NCI-H187 (cell line): ENCODE measurements at regions not wholly inside any gene's neighbourhood (a gene's known extent, or its start where the extent isn't known, plus 50 kb on each side); places are given as distances from the start of the nearest gene placed in this dataset.
"Not testable (repeated sequence)": the region's sequence is repeated elsewhere in the genome, so short reads cannot be mapped to it uniquely, and the experiment has no call there.

Experiments
- DNase-seq, 2 experiments: peaks; one replicate each; lab custom pipeline; 2025; lab: John Stamatoyannopoulos, UW

DNA sequence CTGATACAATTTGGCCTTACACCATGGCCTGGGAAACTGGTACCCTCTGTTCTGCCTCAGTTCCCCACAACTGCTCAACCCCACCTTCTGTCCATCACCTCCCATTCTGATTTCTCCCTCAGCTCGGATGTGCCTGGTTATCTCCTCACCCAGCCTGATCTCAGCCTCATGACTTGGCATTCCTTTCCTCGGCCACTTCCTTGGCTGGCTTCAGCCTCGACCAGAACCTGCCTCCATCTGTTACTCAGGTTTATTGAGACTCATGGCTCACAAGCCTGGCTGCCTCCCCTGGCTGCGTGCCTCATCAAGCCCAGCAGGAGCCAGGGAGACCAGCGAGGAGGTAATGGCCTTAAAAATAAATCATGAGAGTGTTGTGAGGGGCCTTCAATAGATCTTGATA is 356.2 kb upstream of the SPRED2 start:
- DNase-seq: no peak

GRCh38 chr2:65786765-65787164 is 354.4 kb upstream of the SPRED2 start:
- DNase-seq: no peak

DNA sequence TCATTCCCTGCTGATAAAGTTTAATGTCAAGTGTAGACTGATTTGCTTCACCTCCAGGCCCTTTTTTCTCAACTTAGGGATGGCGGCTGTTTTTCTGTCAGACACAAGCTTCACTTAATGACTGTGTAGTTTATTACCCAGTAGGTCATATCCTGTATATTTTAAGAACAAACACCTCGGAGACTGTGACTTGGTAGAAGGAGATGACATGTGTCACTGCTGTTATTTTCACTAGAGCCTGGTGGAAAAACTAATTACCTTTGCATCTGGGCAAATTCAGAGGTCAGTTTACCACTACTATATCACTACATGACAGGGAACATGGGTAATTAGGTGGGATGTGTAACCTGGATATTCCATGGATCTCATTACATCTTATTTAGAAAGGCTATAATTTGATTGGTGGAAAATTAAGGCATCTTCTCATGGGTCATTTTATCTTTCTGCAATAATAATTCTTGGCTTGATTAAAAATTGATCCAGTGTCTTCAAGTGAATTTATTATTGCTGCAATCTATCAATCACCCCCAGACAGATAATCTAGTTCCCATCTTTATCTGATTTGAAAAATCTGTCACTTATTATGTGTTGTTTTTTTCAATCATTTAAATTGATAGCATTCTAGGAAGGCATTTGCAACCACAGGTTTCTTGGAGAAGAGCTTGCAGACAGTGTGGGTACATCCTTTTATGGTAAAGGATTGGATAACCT is 353.8 kb upstream of the SPRED2 start:
- no peak for DNase-seq

GRCh38 chr2:65782996-65783650 is 350.7 kb upstream of the SPRED2 start:
- no peak for DNase-seq

GRCh38 chr2:65782186-65782585 is 349.8 kb upstream of the SPRED2 start:
- DNase-seq: no peak

GRCh38 chr2:65781756-65782155 is 349.4 kb upstream of the SPRED2 start:
- DNase-seq: no peak

DNA sequence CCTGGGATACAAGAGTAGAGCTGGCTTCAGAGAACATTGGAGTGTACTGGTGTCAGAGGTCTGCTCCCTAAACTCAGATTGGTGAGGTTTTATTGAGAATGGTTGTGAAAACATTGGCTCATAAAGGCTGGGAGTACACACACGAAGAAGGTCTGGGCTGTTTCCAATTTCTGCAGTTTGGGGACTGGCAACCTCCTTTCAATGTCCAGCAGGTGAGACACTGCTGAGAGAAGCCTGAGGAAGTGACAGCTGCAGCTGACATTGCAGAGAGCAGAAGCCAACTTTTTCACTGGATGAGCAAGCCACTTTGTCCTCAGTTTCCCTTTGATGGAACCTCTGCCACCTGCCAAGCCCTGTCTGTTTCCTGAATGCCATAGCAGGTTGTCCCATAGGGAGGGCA is 346.6 kb upstream of the SPRED2 start:
- DNase-seq: no peak

- DNase-seq: no peak
Measured at GRCh38 chr2:65778137-65778536, 345.7 kb upstream of the SPRED2 start.

GRCh38 chr2:65775839-65776238 is 343.4 kb upstream of the SPRED2 start:
- DNase-seq: no peak

DNA sequence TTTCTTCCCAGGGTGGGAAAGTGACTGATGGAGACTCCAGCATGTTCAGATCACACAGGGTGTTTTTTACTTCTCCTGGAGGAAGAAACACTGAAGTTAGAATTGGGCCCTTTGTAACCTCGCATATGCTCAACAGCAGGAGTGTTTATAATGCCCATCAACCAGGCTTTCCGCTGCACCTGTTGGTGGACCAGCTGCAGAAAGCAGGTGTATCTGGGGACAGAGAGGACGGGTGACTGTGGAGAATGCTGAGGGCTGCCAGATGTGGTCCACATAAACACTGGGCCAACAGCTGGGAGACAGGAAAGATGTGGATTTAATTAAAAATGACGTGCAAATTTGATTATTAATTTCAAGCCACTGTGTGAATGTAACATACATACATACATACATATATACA is 335.5 kb upstream of the SPRED2 start:
- DNase-seq: no peak

DNA sequence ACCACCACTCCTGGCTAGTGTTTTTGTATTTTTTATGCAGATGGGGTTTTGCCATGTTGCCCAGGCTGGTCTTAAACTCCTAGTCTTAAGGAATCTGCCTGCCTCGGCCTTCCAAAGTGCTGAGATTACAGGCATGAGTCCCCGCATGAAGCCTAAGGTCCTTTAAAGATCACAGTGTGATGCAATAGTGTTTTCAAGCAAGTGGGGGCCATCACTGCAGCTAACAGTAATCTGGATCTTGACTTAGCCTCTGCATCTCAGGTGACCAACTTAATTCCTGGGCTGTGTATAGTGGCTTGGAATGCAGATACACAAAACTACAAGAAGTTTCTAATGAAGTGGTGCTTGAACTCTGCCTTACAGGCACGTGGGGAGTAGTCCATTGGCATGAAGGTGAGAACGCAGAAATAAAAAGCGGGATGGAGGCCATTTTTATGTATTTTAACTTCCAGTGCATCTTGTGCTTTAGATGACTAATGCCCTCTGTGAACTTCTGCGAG is 334.4 kb upstream of the SPRED2 start:
- DNase-seq: no peak

DNA sequence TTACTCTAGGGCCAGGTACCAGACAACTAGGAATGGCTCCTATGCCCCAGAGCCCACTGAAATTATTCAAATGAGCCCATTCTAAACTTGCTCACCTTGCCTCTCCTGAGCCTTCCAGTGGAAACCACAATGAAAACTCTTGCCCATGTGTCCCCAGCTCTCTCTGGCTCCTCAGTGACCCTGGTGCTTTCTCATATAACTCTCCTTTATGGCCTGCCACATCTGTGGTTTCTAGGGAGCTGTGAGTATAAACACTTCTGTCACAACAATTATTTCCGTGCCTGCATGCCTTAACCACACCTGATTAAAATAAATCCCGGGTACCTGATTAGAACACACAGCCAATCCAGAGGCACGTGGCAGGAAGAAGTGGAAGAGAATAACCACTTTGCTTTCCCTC is 333.0 kb upstream of the SPRED2 start:
- DNase-seq: no peak

- DNase-seq: no peak
Measured at GRCh38 chr2:65762068-65762467, 329.7 kb upstream of the SPRED2 start.

- DNase-seq: no peak
Measured at GRCh38 chr2:65754219-65754618, 321.8 kb upstream of the SPRED2 start.

GRCh38 chr2:65751408-65751807 is 319.0 kb upstream of the SPRED2 start:
- no peak for DNase-seq

DNA sequence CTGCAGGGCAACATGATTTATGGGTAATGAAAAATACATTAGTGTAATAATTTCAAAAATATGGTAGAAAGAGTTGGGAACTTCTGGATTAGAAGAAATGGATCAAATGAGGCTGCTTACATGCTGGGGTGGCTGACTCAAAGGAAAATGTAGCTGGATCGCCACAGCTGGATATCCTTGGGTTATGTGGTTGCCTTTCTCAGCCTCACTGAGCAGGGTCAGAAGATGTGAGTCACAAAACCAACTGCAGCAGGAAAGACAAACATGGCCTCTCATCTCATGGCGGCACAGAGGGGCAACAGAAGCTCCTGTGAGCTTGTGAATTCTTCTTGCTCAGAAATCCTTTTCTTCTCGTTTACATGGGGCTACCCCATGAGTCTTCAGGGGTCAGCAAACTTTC is 317.1 kb upstream of the SPRED2 start:
- no peak for DNase-seq

- DNase-seq: not testable (repeated sequence)
Measured at GRCh38 chr2:65747875-65748274, 315.5 kb upstream of the SPRED2 start.

- DNase-seq: no peak
Measured at GRCh38 chr2:65746931-65747675, 314.7 kb upstream of the SPRED2 start.

DNA sequence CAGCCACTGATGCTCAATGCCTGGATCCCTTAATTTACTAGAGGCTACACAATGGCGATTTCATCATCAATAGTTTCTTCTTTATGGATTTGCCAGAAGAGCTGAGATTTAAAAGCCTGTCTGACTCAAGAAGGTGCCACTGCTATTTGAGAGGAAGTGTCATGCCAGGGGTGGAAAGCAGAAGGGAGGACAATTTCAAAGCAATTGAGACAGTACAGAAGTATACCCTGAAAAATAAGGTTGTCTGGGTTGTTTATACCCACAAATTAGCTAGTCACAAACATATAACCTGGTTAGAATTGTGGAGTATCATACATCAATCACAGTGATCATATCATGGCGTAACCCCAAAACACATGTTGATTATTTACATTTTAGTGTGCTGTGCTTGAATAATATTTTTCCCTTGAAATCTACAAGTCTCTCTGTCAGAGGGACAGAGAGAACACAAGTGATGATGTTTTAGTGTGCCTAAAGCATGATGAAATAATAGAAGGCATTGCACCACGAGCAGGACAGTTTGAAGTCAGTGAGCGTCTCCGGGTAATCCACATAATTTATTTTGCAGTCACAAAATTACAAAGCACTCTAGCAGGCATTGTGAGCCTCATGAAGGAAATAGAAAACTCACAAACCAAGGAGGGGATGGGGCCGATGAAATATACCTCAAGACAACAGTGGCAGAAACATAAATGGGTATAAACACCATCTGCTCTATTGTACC is 312.2 kb upstream of the SPRED2 start:
- no peak for DNase-seq

GRCh38 chr2:65742977-65743376 is 310.6 kb upstream of the SPRED2 start:
- DNase-seq: no peak

DNA sequence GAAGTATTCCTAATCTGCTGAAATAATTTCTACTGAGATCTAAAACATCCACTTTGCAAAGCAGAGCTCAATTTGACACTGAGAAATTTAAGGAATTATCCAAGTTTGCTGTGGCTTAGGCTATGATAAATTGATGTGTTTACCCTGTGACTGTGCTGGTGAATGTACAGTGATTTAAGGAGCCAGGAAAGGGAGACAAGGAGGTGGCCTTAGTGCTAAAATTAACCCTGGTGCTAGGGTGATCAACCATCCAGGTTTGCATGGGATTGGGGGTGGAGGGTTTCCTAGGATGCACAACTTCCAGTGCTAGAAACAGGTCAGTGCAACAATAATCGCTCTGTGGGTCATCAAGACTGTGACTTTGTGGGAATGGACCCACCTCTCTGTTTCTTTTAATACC is 307.5 kb upstream of the SPRED2 start:
- DNase-seq: no peak

DNA sequence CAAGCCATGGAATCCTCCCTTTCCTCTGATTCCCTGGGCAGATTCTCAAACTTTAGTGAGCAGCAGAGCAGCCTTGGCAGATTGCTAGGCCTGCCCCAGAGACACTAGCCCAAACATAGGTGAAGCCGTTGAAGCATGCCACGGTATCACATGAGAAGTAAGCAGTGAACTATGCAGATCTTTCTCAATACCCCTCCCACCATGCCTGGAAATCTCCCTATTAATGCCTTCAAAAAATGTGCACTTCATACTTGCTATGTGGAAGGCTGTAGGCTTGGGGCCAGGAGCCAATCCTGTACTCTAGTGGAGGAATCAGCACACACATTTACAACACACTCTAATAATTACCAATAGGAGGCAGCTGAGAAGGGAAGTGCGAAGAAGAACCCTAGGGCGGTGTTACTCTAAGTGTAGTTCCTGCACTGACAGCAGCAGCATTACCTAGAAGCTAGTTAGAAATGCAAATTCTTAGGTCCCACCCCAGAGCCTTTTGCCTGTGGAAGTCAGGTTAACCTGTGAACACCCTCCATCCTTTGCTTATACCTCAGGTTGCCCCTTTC is 305.1 kb upstream of the SPRED2 start:
- no peak for DNase-seq
